ENCODE measurements at regions not wholly inside any gene's neighbourhood (a gene's known extent, or its start where the extent isn't known, plus 50 kb on each side); places are given as distances from the start of the nearest gene placed in this dataset.

DNA sequence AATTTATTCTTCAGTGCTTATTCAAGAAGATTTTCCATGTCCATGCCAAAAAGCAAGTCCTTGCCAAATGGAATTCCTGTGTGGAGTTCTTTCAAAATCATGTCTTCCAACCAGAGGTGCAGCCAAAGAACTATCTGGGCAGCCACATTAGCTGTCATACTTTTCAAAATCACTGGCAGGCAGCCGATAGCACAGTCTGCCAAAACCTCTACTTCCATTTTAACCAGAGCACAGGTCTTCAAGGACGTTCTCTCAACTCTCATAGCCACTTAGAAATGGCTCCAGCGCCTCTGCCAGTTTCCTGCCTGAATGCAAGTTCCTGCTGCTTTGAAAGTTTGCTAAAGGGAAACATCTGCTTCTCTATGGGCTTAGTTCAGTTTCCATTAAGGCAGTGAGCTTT lies 975.7 kb upstream of the ADGRL4 start:
- TF ChIP-seq, protein P1, sequence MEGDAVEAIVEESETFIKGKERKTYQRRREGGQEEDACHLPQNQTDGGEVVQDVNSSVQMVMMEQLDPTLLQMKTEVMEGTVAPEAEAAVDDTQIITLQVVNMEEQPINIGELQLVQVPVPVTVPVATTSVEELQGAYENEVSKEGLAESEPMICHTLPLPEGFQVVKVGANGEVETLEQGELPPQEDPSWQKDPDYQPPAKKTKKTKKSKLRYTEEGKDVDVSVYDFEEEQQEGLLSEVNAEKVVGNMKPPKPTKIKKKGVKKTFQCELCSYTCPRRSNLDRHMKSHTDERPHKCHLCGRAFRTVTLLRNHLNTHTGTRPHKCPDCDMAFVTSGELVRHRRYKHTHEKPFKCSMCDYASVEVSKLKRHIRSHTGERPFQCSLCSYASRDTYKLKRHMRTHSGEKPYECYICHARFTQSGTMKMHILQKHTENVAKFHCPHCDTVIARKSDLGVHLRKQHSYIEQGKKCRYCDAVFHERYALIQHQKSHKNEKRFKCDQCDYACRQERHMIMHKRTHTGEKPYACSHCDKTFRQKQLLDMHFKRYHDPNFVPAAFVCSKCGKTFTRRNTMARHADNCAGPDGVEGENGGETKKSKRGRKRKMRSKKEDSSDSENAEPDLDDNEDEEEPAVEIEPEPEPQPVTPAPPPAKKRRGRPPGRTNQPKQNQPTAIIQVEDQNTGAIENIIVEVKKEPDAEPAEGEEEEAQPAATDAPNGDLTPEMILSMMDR (IDR thresholded peaks at IDR 0.05) = no peak
- no peak for TF ChIP-seq ZFX (IDR thresholded peaks at IDR 0.05; ENCODE audit: borderline replicate concordance)
